GM23338 (cell line): ENCODE measurements at regions not wholly inside any gene's neighbourhood (a gene's known extent, or its start where the extent isn't known, plus 50 kb on each side); places are given as distances from the start of the nearest gene placed in this dataset.

Experiments
- ATAC-seq: fragments of 200-7000 bp; cut with Tn5 transposase; 3 replicates; pipeline ENCODE4 v1.9.1; 2020
- DNase-seq: peaks from one replicate; pipeline ENCODE4 v3.0.0-alpha.2; 2015; ENCODE audit warnings: low spot score
- H2AFZ ChIP-seq: fragments of 200-600 bp; sonication (generic); 2 replicates; pipeline ENCODE4 v1.8.0; 2016; ENCODE audit warnings: antibody characterized with exemption, mild to moderate bottlenecking, moderate library complexity
- H3F3A ChIP-seq: fragments of 200-600 bp; sonication (generic); replicated peaks from 2 replicates; pipeline ENCODE4 v1.8.0; 2017; ENCODE audit warnings: antibody characterized with exemption, mixed run types, low read depth
- H3K27ac ChIP-seq: fragments of 200-600 bp; sonication (generic); 2 replicates; pipeline ENCODE4 v1.6.1; 2016; ENCODE audit warnings: low read depth
- H3K27me3 ChIP-seq: fragments of 200-600 bp; sonication (generic); 2 replicates; pipeline ENCODE4 v1.8.0; 2016; ENCODE audit warnings: mild to moderate bottlenecking, mixed run types, moderate library complexity; ENCODE audit not compliant: insufficient read depth
- H3K36me3 ChIP-seq: fragments of 200-600 bp; sonication (generic); 2 replicates; pipeline ENCODE4 v1.8.0; 2016; ENCODE audit warnings: mild to moderate bottlenecking; ENCODE audit not compliant: insufficient read depth
- H3K4me1 ChIP-seq: fragments of 200-600 bp; sonication (generic); 2 replicates; pipeline ENCODE4 v1.8.0; 2016; ENCODE audit warnings: mild to moderate bottlenecking, moderate library complexity; ENCODE audit not compliant: insufficient read depth
- H3K4me2 ChIP-seq: fragments of 200-600 bp; sonication (generic); 2 replicates; pipeline ENCODE4 v1.7.1; 2017; ENCODE audit warnings: mixed run types
- H3K4me3 ChIP-seq: fragments of 200-600 bp; sonication (generic); 2 replicates; pipeline ENCODE4 v1.6.1; 2016; ENCODE audit warnings: mixed run types
- H3K79me2 ChIP-seq: fragments of 200-600 bp; sonication (generic); replicated peaks from 2 replicates; pipeline ENCODE4 v1.8.0; 2017; ENCODE audit warnings: mild to moderate bottlenecking; ENCODE audit not compliant: insufficient read depth
- H3K9me2 ChIP-seq: fragments of 200-600 bp; sonication (generic); 2 replicates; pipeline ENCODE4 v1.8.0; 2017; ENCODE audit not compliant: insufficient read depth
- H4K20me1 ChIP-seq: fragments of 200-600 bp; sonication (generic); replicated peaks from 2 replicates; pipeline ENCODE4 v1.8.0; 2017; ENCODE audit warnings: mild to moderate bottlenecking; ENCODE audit not compliant: insufficient read depth
- H3K27ac Mint-ChIP-seq: 2 replicates; pipeline ENCODE4 v1.8.0; 2020; ENCODE audit warnings: inconsistent platforms, mild to moderate bottlenecking, moderate library complexity, mixed read lengths
- H3K27me3 Mint-ChIP-seq: 3 replicates; pipeline ENCODE4 v1.8.0; 2022; ENCODE audit warnings: low read depth, mild to moderate bottlenecking, moderate library complexity, mixed read lengths, inconsistent platforms; ENCODE audit not compliant: insufficient read depth, poor library complexity
- H3K36me3 Mint-ChIP-seq: 3 replicates; pipeline ENCODE4 v1.8.0; 2021; ENCODE audit warnings: low read depth, mild to moderate bottlenecking, inconsistent platforms, moderate library complexity, mixed read lengths
- H3K4me1 Mint-ChIP-seq: 3 replicates; pipeline ENCODE4 v1.8.0; 2020; ENCODE audit warnings: mild to moderate bottlenecking, inconsistent platforms, mixed read lengths
- H3K4me3 Mint-ChIP-seq: 3 replicates; pipeline ENCODE4 v1.8.0; 2021; ENCODE audit warnings: moderate library complexity, mild to moderate bottlenecking, inconsistent platforms, mixed read lengths
- H3K9me3 Mint-ChIP-seq: 3 replicates; pipeline ENCODE4 v1.8.0; 2020; ENCODE audit warnings: moderate library complexity, mild to moderate bottlenecking, inconsistent platforms, mixed read lengths
- CREB1 ChIP-seq: fragments of 250-450 bp; sonication (Bioruptor Pico); IDR thresholded peaks from 2 replicates; pipeline ENCODE4 v1.5.0; 2020; ENCODE audit warnings: low read depth, mild to moderate bottlenecking, moderate library complexity
- CTCF ChIP-seq, 2 experiments: fragments of 200-600 bp in 1 of 2; sonication (generic) in 1 of 2; conservative IDR thresholded peaks; 2 replicates each; pipeline versions ENCODE4 v1.5.1 to v1.6.1; 2016 to 2017; ENCODE audit warnings: antibody characterized with exemption in 2 of 2, low read depth in 2 of 2, mild to moderate bottlenecking in 2 of 2, moderate library complexity in 1 of 2
- ETS1 ChIP-seq: IDR thresholded peaks from 2 replicates; pipeline ENCODE4 v1.6.1; 2016; ENCODE audit warnings: antibody characterized with exemption
- EZH2 ChIP-seq: fragments of 200-600 bp; sonication (generic); IDR thresholded peaks from one replicate; pipeline ENCODE4 v1.8.0; 2017; ENCODE audit warnings: antibody characterized with exemption, mild to moderate bottlenecking, low read depth; ENCODE audit not compliant: unreplicated experiment
- EZH2phosphoT487 ChIP-seq: fragments of 200-600 bp; sonication (generic); IDR thresholded peaks from one replicate; pipeline ENCODE4 v1.8.1; 2018; ENCODE audit warnings: antibody characterized with exemption; ENCODE audit not compliant: unreplicated experiment
- JUNB ChIP-seq: IDR thresholded peaks from one replicate; pipeline ENCODE4 v1.6.1; 2016; ENCODE audit warnings: antibody characterized with exemption; ENCODE audit not compliant: unreplicated experiment
- NANOG ChIP-seq: IDR thresholded peaks from 2 replicates; pipeline ENCODE4 v1.6.1; 2016; ENCODE audit warnings: antibody characterized with exemption, borderline replicate concordance
- POLR2AphosphoS5 ChIP-seq: IDR thresholded peaks from 2 replicates; pipeline ENCODE4 v1.6.1; 2016; ENCODE audit warnings: antibody characterized with exemption, low read depth
- REST ChIP-seq: IDR thresholded peaks from one replicate; pipeline ENCODE4 v1.6.1; 2018; ENCODE audit warnings: antibody characterized with exemption; ENCODE audit not compliant: unreplicated experiment
- STAT1 ChIP-seq: IDR thresholded peaks from one replicate; pipeline ENCODE4 v1.6.1; 2016; ENCODE audit warnings: antibody characterized with exemption; ENCODE audit not compliant: unreplicated experiment
- ZNF114 ChIP-seq: fragments of 250-450 bp; sonication (Bioruptor Pico); IDR thresholded peaks from 2 replicates; pipeline ENCODE4 v1.5.0; 2020; ENCODE audit warnings: mild to moderate bottlenecking, moderate library complexity
- ZNF331 ChIP-seq: fragments of 250-450 bp; sonication (Bioruptor Pico); IDR thresholded peaks from 2 replicates; pipeline ENCODE4 v1.5.0; 2020; ENCODE audit warnings: low read depth, mild to moderate bottlenecking, moderate library complexity
- ZNF462 ChIP-seq: fragments of 250-450 bp; sonication (Bioruptor Pico); IDR thresholded peaks from 2 replicates; pipeline ENCODE4 v1.5.0; 2020; ENCODE audit warnings: mild to moderate bottlenecking, moderate library complexity

- no peak overlapping the region for H3K4me2 ChIP-seq
- no peak overlapping the region for H3K27ac ChIP-seq
- peaks cover 8% of the 10 kb centered on the region for H3K4me1 Mint-ChIP-seq
- no peak for DNase-seq
- H3K27ac Mint-ChIP-seq = no peak overlapping the region
- peaks cover 6% of the 10 kb centered on the region for H3K4me1 ChIP-seq
- no peaks in the 10 kb centered on the region for H3K36me3 ChIP-seq
- no peaks in the 10 kb centered on the region; the same call in 2 of the 3 replicates for H3K9me3 Mint-ChIP-seq
- H3K27me3 ChIP-seq = no peaks in the 10 kb centered on the region
- no peak for ATAC-seq
- no peak overlapping the region for H3K4me3 ChIP-seq
- no peak overlapping the region; the same call in 1 of the 2 replicates for H2AFZ ChIP-seq
- H3K9me2 ChIP-seq = peaks cover 9% of the 10 kb centered on the region; the same call in 1 of the 2 replicates
- peaks cover 7% of the 10 kb centered on the region for H3K27me3 Mint-ChIP-seq
- no peaks in the 10 kb centered on the region for H3K36me3 Mint-ChIP-seq
- no peaks in the 10 kb centered on the region for H4K20me1 ChIP-seq
- H3K79me2 ChIP-seq = no peaks in the 10 kb centered on the region
- no peaks in the 10 kb centered on the region for H3F3A ChIP-seq
- H3K4me3 Mint-ChIP-seq = no peak overlapping the region
- TF ChIP-seq EZH2 (no peak), CREB1 (no peak), JUNB (no peak), POLR2AphosphoS5 (no peak), CTCF (conservative IDR thresholded peaks at IDR 0.05; ENCODE audit: low read depth in 2 of 2) (no peak), REST (no peak), ZNF462 (CRISPR knock-in tag) (no peak), ZNF331 (CRISPR knock-in tag) (no peak), NANOG (no peak), ETS1 (no peak), ZNF114 (CRISPR knock-in tag) (no peak), EZH2phosphoT487 (no peak), STAT1 (no peak)
Observed at GRCh38 chr5:173760461-173761177, 127.5 kb upstream of the CPEB4 start.
